GM12892 (cell line): ENCODE measurements at regions not wholly inside any gene's neighbourhood (a gene's known extent, or its start where the extent isn't known, plus 50 kb on each side); places are given as distances from the start of the nearest gene placed in this dataset.

ENCODE experiments used
- POLR2A ChIP-seq: IDR thresholded peaks from 2 replicates; pipeline ENCODE4 v1.6.1; 2011; ENCODE audit warnings: low read depth, low read length, control low read depth
- POLR2AphosphoS5 ChIP-seq: IDR thresholded peaks from 2 replicates; pipeline ENCODE4 v1.6.1; 2011; ENCODE audit warnings: low read depth, low read length, control low read depth
- TAF1 ChIP-seq: IDR thresholded peaks from 2 replicates; pipeline ENCODE4 v1.6.1; 2011; ENCODE audit warnings: low read depth, mild to moderate bottlenecking, control low read depth, low read length, borderline replicate concordance

GRCh38 chr7:109101332-109101731 is 531.7 kb downstream of the DNAJB9 start:
- TF ChIP-seq POLR2A (no peak), TAF1 (no peak), POLR2AphosphoS5 (no peak)
